ENCODE measurements at regions not wholly inside any gene's neighbourhood (a gene's known extent, or its start where the extent isn't known, plus 50 kb on each side); places are given as distances from the start of the nearest gene placed in this dataset.
"Not testable (repeated sequence)": the region's sequence is repeated elsewhere in the genome, so short reads cannot be mapped to it uniquely, and the experiment has no call there.

- no peak for DNase-seq
These were observed 57.0 kb upstream of the MSN start for GRCh38 chrX:65610481-65610880.

GRCh38 chrX:65610040-65610439 lies 57.4 kb upstream of the MSN start:
- no peak for DNase-seq

GRCh38 chrX:65609237-65609636 lies 58.2 kb upstream of the MSN start:
- DNase-seq: no peak

GRCh38 chrX:65608026-65608425 lies 59.4 kb upstream of the MSN start:
- DNase-seq: no peak

- no peak for DNase-seq
These were observed 60.2 kb upstream of the MSN start for GRCh38 chrX:65607070-65607742.

- no peak for DNase-seq
These were observed 65.3 kb upstream of the MSN start for GRCh38 chrX:65602221-65602560.

GRCh38 chrX:65601530-65602220 lies 65.8 kb upstream of the MSN start:
- no peak for DNase-seq

GRCh38 chrX:65601126-65601525 lies 66.3 kb upstream of the MSN start:
- DNase-seq: no peak

- no peak for DNase-seq
These were observed 65.5 kb upstream of the LAS1L start for GRCh38 chrX:65600106-65600505.

- DNase-seq: no peak
These were observed 64.1 kb upstream of the LAS1L start for GRCh38 chrX:65598559-65599147.

GRCh38 chrX:65596270-65597034 lies 61.9 kb upstream of the LAS1L start:
- no peak for DNase-seq

- DNase-seq: peak; percentile 79
These were observed 60.9 kb upstream of the LAS1L start for GRCh38 chrX:65595460-65595876.

- DNase-seq: no peak
These were observed 56.6 kb upstream of the LAS1L start for GRCh38 chrX:65591206-65591605.

GRCh38 chrX:65589304-65589703 lies 54.7 kb upstream of the LAS1L start:
- no peak for DNase-seq

GRCh38 chrX:65588795-65589194 lies 54.2 kb upstream of the LAS1L start:
- DNase-seq: no peak

- DNase-seq: no peak
These were observed 53.3 kb upstream of the LAS1L start for GRCh38 chrX:65587616-65588526.

GRCh38 chrX:65586491-65586890 lies 51.9 kb upstream of the LAS1L start:
- no peak for DNase-seq

- DNase-seq: not testable (repeated sequence)
These were observed 50.6 kb upstream of the LAS1L start for GRCh38 chrX:65585226-65585625.
